Tongue (tissue), 1 donor: ENCODE measurements at regions not wholly inside any gene's neighbourhood (a gene's known extent, or its start where the extent isn't known, plus 50 kb on each side); places are given as distances from the start of the nearest gene placed in this dataset.
A peak's percentile ranks its signal among the peaks of the same experiment; 100 is the strongest.

Experiments
- DNase-seq: peaks from one replicate; pipeline ENCODE4 v3.0.0-alpha.2; 2015

DNA sequence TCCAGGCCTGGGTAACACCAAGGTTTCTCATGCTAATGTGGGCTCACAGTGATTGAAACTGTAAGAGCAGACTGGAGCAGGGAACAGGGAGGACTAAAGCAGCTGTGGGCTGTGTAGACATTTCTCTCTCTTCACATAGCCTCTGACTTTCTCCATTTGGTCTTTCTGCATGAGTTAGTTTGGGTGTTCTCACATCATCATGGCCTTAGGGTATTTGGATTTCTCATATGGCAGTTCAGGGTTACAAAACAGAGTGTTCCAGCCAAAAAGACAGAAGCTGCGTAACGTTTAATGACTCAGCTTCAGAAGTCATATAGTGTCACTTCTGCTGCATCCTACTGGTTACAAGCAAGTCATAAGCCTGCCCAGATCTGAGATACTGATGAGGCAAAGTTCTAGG is 52.0 kb upstream of the OSBPL8 start:
- no peak for DNase-seq

GRCh38 chr12:76614364-76614763 is 54.8 kb upstream of the OSBPL8 start:
- no peak for DNase-seq

DNA sequence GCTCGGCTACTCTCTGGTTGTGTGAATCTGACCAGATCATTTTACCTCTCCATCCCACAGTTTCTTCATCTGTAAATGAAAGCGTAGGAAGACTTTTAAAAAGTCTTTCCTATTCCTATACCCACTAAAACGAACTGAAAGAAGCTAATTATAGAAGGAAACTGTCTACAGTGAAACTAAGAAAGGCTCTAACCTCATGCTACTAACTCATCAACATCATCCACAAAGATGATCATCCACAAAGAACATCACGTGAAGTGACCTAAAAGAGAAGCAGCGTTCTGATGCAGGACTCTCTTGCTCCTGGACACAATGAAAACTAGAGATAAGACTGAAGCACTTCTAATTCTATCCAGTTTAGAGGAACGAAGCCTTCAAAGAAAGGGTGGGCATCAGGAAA is 58.5 kb upstream of the OSBPL8 start:
- no peak for DNase-seq

DNA sequence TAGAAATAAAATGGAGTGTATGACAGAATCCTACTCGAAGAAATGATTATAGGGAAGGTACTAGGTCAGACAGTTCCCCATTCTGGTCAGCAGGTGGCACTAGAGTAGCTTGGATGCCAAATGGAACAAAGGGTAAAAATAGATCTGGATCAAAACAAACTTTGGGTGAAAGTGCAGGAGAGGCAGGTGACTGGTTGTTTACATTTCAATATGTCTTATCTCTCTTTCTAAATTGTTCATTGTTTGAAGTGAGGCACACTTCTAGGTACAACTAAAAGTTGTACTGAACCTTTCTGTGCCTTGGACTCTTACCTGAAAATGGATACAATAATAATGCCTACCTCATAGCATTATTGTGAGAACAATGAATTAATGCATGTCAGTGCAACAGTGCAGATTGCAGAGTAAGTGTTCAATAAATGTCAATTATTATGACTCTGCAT is 62.0 kb upstream of the OSBPL8 start:
- peak; percentile 89 for DNase-seq

DNA sequence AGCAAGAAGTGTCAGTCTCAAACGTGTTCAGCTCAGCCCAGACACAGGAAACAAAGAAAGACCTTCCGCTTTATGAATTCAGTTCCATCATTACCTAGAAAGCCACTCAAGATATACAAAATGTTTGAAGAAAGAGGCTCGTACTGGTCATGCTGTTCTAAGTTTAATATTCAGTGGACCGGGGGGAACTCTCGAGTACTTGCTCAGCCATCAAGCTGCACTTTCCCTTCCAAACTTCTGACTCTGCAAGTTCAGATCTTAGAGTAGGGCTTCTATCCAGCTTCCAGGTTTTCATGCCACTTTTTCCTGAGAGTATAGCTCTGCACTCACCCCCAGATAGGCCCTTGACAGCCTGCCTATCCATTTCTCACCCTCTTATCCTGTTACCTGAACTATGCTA is 62.8 kb upstream of the OSBPL8 start:
- no peak for DNase-seq

- DNase-seq, result no peak
Measured at GRCh38 chr12:76622915-76623314, 63.3 kb upstream of the OSBPL8 start.

DNA sequence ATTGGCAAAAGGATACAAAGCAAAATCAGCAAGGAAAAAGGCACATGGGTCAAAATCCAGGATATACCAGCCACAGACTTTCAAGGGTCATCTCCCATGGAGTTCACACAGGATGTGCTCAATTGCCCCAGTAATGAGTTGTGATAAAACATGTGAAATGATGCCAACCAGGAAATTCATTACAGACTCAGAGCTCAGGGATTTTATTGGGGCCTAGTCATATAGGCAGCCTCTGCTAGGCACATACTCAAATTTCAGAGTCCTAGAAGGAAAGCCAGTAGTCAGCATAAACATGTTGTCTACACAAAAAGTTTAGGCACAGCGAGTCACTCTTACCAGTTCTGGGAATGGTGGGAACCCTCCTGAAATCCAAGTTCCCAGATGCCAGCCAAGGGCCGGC is 64.4 kb upstream of the OSBPL8 start:
- DNase-seq, result no peak

GRCh38 chr12:76627346-76628135 is 68.0 kb upstream of the OSBPL8 start:
- DNase-seq, result peak; percentile 6

- no peak for DNase-seq
Measured at GRCh38 chr12:76628745-76629144, 69.2 kb upstream of the OSBPL8 start.

DNA sequence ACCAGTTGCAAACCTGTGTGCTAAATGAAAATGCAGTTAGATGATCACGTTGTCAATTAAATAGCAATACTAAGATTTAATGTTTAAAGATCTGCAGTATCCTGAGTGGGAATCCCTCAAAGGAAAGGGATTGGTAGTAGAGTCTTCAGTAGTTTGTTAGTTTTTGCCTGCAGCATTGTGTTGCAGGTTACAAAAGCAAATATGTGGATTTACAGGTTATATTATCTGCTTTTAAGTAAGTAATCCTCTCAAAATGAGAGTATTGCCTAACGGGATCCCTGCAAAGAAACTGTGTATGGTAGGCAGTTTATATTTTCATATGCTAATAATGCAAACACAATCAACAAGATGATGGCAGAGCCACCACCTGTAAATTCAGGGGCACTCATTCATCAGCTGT is 72.2 kb upstream of the OSBPL8 start:
- no peak for DNase-seq

DNA sequence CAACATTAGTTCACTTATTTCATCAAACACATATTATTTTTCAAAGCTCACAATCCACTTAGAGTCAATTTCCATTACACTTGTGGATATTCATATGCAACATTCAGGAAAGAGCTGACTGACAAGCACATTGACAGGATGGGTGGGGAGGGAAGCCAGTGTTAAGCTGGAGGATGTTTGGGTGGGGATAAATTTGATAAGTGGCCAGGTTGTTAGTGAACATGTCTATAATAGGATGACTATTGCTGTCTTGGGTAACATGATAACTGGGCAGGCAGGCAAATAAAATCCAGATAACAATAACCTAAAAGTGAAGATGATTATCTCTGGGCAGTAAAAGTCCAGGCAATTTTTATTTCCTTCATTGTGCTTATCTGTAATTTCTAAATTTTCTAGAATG is 73.8 kb upstream of the OSBPL8 start:
- DNase-seq, result no peak

DNA sequence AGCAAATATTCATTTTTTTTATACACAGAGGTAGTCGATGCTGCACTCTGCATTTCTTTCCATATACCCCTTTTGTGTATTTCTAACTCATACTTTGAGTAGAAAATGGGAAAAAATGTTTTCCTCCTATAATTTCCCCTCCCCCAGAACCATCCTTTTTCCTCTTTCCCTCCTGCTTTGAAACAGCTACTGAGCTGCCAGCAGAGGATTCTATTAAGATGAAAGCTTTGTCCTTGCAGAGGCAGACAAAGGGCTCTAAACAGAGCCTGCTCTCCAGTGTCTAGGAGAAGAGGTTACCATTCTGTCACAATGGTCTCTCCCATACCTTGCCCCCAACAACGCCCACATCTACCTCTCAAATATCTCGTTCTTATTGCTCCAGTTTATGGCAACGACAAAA is 74.6 kb upstream of the OSBPL8 start:
- no peak for DNase-seq

- DNase-seq, result no peak
Measured at GRCh38 chr12:76636121-76636692, 76.6 kb upstream of the OSBPL8 start.

DNA sequence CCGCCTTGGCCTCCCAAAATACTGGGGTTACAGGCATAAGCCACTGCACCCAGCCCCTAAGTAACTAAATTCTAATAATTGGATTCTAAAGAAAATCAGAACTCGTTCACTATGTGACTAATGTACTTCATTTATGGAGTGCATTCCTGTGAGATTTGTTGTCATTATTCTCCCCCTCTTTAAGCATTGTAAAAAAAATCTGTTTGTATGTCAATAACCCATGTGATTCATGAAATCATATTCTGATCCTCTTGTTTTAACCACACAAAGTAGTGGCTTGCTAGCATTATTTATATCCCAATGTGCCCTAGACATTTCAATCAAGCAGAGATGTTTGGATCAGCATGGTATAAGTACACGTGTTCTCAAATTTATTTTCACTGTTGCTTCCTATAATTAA is 78.2 kb upstream of the OSBPL8 start:
- DNase-seq, result no peak

DNA sequence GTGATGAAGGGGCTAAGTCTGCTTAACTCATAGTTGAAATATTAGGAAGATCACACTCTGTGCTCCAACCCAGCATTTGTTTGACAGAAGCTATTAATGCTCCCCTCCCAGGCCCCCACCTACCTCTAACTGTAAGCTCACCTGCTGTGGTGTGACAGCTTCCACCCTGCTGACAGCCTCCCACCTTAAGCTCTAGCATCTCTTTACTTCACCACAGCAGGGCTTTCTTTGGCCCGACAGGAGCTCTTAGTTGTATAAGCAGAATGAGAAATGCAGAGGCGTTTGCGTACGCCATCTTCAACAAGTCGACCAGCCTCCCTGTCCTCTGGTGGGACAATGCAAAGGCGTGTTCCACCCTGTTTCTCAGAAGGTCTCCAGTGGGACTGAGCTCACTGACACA is 80.1 kb upstream of the OSBPL8 start:
- no peak for DNase-seq

DNA sequence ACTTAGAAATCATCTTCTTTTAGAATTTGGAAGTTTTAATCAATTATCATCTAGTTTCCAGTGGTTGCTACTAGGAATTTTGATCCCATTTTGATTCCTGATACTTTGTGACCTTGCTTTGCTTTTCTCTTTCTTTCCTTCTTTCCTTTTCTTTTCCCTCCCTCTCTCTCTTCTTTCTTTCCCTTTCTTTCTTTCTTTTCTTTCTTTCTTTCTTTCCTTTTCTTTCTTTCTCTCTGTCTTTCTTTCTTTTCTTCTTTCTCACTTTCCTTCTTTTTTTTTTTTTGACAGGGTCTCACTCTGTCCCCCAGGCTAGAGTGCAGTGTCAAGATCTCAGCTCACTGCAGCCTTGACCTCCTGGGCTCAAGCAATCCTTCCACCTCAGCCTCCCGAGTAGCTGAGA is 81.5 kb upstream of the OSBPL8 start:
- DNase-seq, result no peak

- no peak for DNase-seq
Measured at GRCh38 chr12:76641961-76642360, 82.4 kb upstream of the OSBPL8 start.

GRCh38 chr12:76643438-76643837 is 83.9 kb upstream of the OSBPL8 start:
- no peak for DNase-seq

- no peak for DNase-seq
Measured at GRCh38 chr12:76644950-76645349, 85.4 kb upstream of the OSBPL8 start.

- no peak for DNase-seq
Measured at GRCh38 chr12:76645934-76646333, 86.4 kb upstream of the OSBPL8 start.

- DNase-seq, result no peak
Measured at GRCh38 chr12:76646366-76646765, 86.8 kb upstream of the OSBPL8 start.

GRCh38 chr12:76649099-76649498 is 89.5 kb upstream of the OSBPL8 start:
- no peak for DNase-seq

- DNase-seq, result no peak
Measured at GRCh38 chr12:76652402-76652801, 92.8 kb upstream of the OSBPL8 start.

- DNase-seq, result no peak
Measured at GRCh38 chr12:76653342-76653741, 93.8 kb upstream of the OSBPL8 start.
